HG03064 (cell line): ENCODE measurements at regions not wholly inside any gene's neighbourhood (a gene's known extent, or its start where the extent isn't known, plus 50 kb on each side); places are given as distances from the start of the nearest gene placed in this dataset.

Experiments used
- ATAC-seq: cut with Tn5 transposase; IDR thresholded peaks from one replicate; pipeline ENCODE4 v1.9.1; 2021; ENCODE audit warnings: low read depth; ENCODE audit not compliant: unreplicated experiment

GRCh38 chr4:125677665-125678307 is 363.0 kb downstream of the FAT4 start:
- ATAC-seq, result no peak

- no peak for ATAC-seq
Measured at GRCh38 chr4:125679989-125680388, 365.2 kb downstream of the FAT4 start.

- ATAC-seq, result no peak
Measured at GRCh38 chr4:125681240-125681639, 366.5 kb downstream of the FAT4 start.

DNA sequence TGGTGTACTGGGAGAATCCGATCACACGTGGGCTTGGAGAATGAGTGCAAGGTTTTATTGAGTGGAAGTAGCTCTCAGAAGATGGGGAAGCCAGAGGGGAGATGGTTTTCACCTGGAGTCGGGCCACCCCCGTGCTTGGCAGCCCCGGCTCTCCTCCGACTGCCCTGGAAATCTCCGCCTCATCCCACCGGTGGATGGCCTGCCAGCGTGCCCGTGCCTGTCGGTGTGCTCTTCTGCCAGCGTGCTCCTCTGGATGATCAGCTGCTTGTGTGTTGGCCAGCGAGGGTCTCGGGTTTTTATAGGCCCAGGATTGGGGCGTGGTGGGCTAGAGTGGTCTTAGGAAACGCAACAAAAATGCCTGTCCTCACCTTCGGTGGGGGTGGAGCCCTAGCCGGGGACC is 368.0 kb downstream of the FAT4 start:
- no peak for ATAC-seq

DNA sequence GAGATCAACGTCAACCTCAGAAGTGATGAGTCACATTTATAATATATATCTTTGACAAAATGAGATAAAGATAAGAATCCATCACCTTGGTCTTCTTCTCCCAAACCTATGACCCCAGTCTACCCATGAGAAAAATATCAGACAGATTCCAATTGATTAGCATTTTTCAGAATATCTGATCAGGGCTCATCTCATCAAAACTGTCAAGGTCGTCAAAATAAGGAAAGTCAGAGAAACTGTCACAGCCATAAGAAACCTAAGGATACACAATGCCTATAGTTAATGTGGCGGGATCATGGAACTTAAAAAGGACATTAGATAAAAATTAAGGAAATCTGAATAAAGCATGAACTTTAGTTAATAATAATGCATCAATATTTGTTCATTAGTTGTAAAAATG is 374.1 kb downstream of the FAT4 start:
- no peak for ATAC-seq

- ATAC-seq, result no peak
Measured at GRCh38 chr4:125689805-125690204, 375.1 kb downstream of the FAT4 start.

- ATAC-seq, result no peak
Measured at GRCh38 chr4:125693228-125693627, 378.5 kb downstream of the FAT4 start.

- ATAC-seq, result no peak
Measured at GRCh38 chr4:125702406-125702805, 387.7 kb downstream of the FAT4 start.

- ATAC-seq, result no peak
Measured at GRCh38 chr4:125703443-125703842, 388.7 kb downstream of the FAT4 start.

DNA sequence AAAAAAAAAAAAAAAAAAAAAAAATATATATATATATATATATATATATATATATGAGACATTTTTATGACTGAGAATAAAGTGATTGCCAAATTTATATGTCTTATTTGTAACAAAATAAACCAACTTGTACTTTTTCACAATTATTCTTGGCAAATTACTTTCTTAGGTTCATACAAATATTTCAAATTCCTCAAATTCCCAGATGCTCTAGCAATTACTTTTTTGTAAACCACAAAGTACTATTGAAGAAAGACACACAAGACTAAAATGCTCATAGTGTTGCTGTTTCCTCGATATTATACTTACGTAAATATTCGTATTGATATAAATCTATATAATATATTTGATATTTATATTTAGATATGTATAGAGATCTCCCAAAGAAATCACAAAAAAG is 390.0 kb downstream of the FAT4 start:
- no peak for ATAC-seq

DNA sequence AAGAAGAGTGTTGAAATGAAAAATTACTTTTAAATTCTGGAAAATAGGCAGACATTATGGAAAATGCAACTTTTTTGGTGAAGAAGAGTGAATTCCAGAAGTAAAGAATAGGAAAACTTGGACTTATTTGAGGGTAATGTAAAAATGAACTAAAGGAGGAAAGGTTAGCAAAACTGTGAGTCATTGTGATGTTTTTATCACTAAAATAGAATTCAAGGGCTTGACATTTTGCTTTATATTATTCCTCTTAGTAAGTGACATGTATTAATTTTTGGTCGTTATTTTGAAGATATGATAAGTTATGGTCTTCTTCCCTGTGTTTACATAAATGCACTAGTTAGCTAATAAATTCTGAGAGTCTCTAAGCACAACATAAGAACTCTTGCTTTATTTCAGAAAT is 390.9 kb downstream of the FAT4 start:
- no peak for ATAC-seq

DNA sequence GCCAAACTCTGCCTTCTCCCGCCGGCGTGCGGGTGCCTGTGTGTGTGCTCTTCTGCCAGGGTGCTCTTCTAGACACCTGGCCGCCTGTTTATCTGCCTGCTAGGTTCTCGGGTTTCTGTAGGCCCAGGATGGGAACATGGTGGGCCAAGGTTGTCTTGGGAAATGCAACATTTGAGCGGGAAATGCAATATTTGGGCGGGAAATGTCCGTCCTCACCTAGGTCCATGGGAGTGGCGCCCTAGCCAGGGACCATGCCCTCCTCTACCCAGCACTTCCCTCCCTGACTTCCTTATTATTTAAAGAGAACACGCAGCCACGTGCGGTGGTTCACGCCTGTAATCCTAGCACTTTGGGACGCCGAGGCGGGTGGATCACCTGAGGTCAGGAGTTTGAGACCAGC is 392.6 kb downstream of the FAT4 start:
- no peak for ATAC-seq

DNA sequence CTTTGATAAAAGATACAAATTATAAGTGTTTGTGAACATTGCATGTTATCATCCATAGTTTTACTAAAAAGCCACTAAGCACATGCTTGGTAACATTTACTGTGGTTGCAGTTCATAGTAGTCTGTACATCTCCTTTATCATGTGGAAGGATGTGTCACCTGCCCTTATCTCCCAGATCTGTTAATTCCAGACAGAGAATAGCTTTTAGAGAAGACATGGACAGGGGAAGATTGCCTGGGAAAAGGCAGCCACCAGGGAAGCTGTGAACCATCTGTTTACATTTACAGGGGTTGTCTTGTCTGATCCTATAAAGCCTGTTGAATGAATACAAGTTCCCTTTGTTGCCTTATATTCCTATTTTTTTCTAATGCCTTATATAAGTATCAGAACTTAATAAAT is 396.0 kb downstream of the FAT4 start:
- ATAC-seq, result no peak

DNA sequence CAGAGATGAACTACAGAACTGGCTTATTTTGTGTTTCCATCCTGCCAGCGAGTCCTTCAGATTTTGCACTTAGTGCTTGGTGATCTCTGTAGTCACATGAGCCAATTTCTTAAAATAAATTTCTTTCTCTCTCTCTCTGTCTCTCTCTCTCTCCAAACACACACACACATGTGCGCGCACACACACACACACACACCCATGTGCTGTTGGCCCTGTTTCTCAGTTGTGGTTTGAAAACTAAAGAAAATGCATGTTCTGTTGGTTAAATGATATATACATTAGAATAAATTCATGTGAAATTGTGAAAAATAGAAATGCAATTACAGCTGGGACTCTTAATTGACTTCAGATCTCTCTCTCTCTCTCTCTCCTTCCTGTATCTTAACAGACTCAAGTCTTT is 399.3 kb downstream of the FAT4 start:
- no peak for ATAC-seq

DNA sequence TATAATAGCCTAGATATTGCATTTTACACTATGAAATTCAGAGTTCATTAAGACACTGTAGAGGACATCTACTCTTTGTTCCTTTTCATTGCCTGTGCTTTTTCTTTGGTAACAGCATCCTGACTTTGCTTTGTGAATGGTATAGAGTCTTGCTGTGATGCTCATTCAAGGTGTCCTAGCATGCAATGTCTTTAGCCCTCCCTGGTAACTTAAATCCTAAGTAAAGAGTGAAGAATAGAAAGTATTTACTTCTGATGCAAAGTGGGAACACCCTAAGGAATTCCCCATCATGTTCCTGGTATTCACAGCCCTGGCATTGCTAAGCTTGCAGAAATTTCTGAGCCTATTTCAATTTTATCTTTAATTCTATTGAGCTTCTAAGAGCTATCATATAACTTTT is 400.1 kb downstream of the FAT4 start:
- no peak for ATAC-seq

DNA sequence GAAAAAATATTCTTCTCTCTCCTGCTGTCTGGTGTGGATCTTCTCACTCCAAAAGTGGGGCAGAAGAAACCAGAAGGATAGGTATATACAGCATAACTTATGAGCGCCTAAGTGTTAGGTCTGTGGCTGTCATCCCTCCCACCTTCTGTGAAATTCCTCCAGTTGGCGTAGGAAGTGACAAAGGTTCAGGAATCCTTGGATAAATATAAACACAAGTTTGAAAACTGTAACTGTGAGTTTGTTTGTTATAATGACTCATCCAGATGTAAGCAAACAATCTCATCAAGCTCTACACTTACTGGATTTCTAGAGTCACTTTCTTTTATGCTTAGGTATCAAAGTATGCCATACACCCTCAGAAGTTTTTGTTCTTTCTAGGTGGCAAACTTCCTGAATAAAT is 405.2 kb downstream of the FAT4 start:
- no peak for ATAC-seq

- no peak for ATAC-seq
Measured at GRCh38 chr4:125722009-125722408, 407.3 kb downstream of the FAT4 start.

- no peak for ATAC-seq
Measured at GRCh38 chr4:125725957-125726525, 411.3 kb downstream of the FAT4 start.

DNA sequence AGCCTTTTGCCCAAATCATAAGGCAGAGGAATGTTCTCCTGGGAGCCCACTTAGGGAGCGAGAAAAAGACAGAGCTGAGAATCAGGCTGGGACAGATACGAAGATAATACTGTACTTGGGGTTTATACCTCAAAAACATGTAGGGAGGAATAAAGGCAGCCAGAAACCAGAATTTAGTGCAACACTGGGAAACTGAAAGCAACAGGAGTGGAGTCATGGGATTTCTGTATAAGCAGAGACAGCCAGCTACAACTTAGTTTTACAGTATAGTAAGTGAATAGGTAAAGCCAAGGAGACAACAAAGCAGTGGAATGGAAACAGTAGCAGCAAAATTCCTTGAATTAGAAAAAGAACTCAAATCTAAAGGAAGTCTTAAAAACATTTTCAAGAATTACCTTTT is 413.2 kb downstream of the FAT4 start:
- no peak for ATAC-seq

DNA sequence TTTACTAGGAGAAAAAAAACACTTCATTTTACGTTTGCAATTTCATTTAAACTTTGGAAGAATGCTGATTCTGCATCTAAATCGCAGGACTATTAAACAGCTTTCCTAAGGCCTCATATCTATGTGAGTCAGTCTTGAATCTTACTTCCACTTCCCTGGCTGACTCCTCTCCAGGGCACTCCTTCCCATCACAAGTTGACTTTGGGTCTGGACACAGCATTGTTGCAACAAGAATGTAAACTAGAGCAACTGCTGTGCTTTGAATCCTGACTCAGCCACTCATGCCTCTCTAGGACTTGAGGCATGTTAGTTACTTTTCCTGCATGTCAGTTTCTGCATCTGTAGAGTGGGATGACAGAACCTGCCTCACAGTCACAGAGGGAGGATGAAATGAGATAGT is 413.8 kb downstream of the FAT4 start:
- no peak for ATAC-seq

DNA sequence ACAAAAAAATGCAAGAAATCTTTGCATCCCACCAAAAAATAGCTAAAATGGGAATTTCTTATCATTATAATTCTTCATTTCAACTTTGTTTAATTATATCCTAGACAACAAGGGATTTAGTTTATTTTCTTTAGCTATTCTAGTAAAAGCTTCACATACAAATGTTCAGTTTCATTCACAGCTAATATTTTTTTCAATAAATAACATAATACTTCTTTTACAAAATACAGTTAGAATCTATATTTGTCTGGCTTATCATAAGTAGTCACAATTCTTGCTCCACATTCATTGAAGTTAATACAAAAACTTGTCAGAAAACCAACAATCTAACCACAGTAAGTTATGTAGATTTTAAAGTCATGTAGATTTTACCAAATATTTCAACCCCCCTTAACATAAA is 414.4 kb downstream of the FAT4 start:
- ATAC-seq, result no peak

GRCh38 chr4:125732632-125733031 is 417.9 kb downstream of the FAT4 start:
- no peak for ATAC-seq

DNA sequence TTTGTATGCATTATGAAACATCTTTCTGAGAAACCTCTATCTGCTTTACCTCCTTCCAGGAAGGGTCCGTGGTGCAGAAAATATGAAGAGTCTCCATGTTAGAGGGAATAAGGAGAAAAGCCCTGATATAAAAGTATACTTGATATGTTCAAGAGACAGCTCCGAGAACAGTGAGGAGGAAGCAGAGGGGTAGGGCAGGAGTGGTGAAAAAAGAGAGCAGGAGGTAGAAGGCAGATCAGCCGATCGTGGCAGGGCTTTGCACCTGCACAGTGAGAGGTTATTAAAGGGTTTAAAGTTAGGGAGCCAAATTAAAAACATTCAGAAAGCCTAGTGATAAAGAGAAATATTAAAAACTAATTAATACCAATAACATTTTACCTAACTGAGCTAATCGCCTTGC is 419.7 kb downstream of the FAT4 start:
- ATAC-seq, result no peak
